ENCODE measurements at regions not wholly inside any gene's neighbourhood (a gene's known extent, or its start where the extent isn't known, plus 50 kb on each side); places are given as distances from the start of the nearest gene placed in this dataset.

DNA sequence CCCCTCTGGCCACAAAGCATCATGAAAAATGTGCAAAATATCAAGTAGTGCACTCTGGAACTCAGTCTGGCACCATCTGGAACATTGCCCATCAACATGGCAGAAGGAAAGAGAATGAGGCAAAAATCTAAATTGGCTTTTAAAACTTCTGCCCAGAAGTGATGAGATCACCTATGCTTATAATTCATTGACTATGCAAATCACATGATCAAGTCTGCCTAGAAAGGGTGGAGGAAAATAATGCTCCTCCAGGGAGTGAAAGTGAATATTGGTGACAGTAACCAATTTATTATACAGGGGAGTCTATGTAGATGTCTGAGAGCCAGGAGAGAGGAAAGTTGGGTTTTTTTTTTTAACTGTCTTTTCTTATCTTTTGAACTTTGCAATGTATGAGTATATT is 73.3 kb upstream of the HIF1A start:
- no peak for DNase-seq (ENCODE audit: low spot score)
- in situ Hi-C loops (cut with HindIII; ENCODE audit: low sequenced_read_pairs) = no loop called here

DNA sequence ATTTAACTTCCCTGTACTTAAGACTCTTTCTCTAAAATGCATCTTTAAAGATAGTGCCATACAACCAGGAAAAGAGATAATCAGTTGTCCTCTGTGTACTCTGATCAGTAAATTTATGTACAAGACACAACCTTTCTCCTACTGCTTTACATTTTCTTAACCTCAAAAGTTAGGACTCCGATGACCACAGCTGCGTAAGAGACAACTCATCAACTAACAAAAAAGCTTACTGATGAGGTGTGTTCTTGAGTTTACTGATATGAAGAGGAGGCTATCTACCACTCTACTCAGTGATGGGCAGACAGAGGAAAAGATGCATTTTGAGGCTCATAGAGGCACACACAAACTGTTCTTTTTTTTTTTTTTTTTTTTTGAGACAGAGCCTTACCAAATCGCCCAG is 71.4 kb upstream of the HIF1A start:
- DNase-seq (ENCODE audit: low spot score) = no peak
- in situ Hi-C loops (cut with HindIII; ENCODE audit: low sequenced_read_pairs) = no loop called here

DNA sequence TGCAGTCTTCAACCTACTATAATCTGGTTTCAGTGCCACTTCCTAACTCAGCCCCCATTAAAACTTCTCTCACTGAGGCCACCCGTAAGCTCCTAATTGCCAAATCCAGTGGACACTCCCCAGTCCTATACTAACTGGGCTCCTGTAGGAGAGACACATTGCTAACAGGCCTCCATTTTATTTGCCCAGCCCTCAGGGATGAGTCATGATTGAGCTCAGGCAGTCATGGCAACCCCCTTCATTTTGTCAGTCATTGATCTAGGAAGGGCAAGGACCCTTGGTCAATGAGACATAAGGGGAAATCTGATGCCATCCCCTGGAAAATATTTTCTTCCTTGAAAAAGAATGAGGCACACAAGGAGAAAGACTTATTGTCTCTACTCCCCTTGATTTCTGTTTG is 70.1 kb upstream of the HIF1A start:
- in situ Hi-C loops (cut with HindIII; ENCODE audit: low sequenced_read_pairs) = no loop called here
- no peak for DNase-seq (ENCODE audit: low spot score)

DNA sequence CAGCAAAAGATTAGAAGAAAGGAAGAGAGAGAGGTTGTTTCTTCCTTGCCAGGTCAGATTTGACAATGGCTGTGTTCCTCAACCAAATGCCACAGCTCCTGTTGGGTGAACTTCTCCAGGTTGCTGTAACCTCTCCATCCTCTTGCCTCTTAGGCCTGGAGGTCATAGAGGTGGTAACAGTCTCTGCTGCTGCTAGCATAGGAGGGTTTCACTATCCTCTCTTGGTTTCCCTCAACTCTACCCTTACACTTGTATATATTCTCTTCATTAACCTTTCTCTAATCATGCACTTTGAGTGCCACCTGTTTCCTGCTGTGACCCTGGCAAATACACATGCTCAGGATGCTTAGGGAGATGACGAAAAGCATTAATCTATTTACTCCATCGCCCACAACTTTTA is 67.7 kb upstream of the HIF1A start:
- in situ Hi-C loops (cut with HindIII; ENCODE audit: low sequenced_read_pairs) = no loop called here
- DNase-seq (ENCODE audit: low spot score) = no peak

DNA sequence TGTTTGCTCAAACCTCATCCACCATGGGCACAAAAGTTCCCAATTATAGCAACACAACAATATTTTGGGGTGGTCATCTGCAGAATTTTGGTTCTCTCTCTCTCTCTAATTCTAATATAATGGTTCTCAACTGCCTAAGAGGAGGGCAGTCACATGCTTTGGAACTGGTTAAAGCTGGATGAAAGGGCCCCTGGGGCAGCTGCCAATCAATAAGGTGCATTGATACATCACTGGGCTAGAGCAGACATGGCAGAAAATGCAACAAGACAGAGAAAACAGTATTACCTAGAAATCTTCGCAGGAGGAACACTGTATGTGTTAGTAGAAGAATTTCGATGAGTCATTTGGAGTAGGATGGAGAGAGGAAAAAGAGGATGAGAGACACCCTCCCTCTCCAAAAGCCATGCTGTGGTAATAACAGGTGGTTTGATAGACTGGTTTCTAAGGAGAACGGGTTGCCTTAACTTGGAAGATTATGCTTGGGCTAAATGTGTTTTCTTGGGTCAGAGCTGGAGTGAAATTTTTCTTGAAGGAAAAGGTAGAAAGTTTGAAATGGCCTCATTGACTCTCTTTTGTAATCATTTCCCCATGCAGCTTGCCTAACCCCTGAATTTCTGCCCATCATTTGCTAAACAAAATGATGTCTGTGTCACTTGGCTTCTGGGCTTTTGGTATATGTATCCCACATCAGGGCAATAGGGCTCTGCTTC is 67.1 kb upstream of the HIF1A start:
- no peak for DNase-seq (ENCODE audit: low spot score)
- in situ Hi-C loops (cut with HindIII; ENCODE audit: low sequenced_read_pairs) = no loop called here

DNA sequence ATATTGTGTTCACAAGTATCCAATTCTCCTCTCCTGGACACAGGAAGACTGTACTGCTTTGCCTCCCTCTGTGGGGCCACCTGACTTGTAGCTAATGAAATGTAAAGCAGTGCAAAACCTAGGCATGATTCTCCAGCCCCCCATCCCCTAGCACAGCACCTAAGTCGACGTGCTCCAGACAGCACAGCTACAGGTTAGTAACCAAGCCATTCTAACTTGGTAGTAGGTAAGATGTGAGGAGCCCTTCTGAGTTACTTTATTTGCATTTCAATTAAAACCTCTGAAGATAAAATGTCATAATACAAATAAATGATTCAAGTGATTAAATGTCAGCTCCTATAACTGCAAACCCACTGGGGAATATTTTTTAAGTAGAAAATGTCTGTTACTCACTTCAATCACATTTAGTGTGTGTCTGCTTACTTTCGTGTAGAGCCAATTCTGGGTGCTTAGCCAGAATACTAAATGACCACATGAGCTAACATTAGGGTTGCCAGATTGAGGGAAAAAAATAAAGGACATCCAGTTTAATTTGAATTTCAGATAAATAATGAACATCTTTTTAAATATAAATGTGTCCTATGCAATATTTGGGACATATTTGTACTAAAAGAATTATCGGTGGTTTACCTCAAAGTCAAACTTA is 64.8 kb upstream of the HIF1A start:
- in situ Hi-C loops (cut with HindIII; ENCODE audit: low sequenced_read_pairs) = no loop called here
- DNase-seq (ENCODE audit: low spot score) = peak; percentile 51

DNA sequence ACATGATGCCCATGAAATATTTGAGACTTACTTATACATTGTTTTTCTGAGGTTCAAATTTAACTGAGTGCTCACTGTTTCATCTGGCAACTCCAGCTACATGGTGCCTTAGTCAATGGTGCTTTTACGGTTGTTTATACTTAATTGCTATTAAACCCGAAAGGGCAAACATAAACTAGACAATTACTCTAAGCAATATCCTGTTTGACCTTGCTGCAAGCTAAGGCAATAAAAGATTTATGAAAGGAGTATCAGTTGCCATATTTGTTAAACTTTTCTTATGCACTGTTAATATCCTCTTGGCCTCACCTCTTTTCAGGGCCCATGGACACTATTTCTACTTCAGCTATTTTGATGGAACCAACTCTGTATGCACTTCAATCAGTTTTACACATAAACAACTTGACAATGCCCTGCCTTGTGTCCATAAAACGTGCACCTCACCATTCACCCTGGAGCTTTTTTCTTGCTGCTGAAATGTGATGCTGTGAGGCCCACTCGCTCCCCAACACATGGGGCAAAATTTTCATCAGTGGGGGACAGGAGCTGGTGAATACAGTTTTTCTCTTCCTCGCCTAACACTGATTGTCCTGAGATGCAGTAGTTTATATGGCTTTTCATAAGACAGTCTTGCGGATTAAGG is 64.1 kb upstream of the HIF1A start:
- no peak for DNase-seq (ENCODE audit: low spot score)
- in situ Hi-C loops (cut with HindIII; ENCODE audit: low sequenced_read_pairs) = no loop called here

DNA sequence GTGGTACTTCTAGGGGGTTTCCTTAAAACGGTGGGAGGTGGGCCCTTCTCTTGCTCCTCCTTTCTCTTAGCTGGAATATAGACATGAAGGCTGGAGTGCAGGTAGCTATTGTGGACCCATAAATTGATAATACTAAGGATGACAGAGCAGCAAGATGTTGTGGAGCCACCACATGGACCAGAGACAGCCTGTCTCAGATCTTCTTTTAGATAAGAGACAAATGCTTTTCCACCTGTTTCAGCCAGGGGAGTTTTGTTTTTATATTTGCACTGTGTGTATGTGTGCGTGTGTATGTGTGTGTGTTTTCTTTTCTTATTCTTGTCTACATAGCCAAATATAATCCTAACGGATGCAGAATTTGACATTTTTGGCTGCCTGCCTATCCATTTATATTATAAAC is 62.9 kb upstream of the HIF1A start:
- no peak for DNase-seq (ENCODE audit: low spot score)
- in situ Hi-C loops (cut with HindIII; ENCODE audit: low sequenced_read_pairs) = no loop called here

DNA sequence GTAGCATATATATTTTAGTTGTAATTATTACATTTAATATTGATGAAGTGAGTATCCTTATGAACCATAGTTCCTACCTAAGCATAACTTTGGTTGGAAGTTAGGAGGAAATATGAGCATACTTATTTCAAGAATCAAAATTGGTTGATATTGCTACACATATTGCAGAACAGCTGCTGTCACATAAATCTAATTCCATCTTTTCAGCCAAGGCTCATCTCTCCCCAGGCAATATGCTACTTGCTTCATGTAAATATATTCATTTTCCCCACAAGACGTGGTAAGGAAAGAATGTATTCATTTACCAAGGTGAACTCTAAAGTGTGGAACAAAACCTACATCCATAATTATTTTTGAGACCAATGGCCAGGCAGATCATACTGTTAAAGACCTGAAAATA is 62.5 kb upstream of the HIF1A start:
- peak; percentile 50 for DNase-seq (ENCODE audit: low spot score)
- in situ Hi-C loops (cut with HindIII; ENCODE audit: low sequenced_read_pairs) = no loop called here

DNA sequence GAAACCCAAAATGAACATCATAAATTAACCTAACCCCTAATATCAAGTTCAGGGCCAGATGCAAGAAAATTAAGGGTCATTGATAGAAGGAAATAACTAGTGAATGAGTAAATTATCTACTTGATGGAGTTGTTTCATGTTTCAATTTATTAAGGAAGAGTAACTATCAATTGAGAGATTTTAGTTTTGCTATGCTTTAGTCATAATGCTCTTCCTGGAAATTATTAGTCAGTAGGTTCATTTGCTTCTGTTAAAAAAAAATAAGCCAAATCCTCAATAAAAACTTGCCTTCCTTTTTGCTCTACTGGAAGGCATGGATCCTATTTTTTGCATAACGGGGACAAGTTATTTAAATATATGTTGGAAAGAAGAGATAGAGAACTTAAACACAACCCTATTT is 59.0 kb upstream of the HIF1A start:
- in situ Hi-C loops (cut with HindIII; ENCODE audit: low sequenced_read_pairs) = no loop called here
- no peak for DNase-seq (ENCODE audit: low spot score)

DNA sequence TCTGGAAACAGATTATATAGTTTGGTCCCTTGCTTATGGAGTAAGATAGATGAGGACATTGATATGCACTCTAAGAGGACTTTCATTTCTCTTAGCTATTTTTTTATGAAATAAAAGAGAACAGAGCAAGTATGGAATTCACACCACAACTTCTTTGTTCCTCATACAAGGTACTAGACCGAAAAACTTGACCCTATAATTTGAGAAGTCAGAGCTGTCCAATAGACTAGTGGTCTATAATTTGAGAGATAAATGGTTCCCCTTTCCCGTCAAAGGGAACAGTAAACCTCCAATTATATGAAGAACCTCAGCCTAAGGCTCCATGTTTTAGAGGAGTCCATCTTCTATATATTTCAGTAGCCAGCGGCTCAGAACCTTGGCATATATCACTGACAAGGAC is 58.5 kb upstream of the HIF1A start:
- DNase-seq (ENCODE audit: low spot score) = no peak
- in situ Hi-C loops (cut with HindIII; ENCODE audit: low sequenced_read_pairs) = no loop called here

DNA sequence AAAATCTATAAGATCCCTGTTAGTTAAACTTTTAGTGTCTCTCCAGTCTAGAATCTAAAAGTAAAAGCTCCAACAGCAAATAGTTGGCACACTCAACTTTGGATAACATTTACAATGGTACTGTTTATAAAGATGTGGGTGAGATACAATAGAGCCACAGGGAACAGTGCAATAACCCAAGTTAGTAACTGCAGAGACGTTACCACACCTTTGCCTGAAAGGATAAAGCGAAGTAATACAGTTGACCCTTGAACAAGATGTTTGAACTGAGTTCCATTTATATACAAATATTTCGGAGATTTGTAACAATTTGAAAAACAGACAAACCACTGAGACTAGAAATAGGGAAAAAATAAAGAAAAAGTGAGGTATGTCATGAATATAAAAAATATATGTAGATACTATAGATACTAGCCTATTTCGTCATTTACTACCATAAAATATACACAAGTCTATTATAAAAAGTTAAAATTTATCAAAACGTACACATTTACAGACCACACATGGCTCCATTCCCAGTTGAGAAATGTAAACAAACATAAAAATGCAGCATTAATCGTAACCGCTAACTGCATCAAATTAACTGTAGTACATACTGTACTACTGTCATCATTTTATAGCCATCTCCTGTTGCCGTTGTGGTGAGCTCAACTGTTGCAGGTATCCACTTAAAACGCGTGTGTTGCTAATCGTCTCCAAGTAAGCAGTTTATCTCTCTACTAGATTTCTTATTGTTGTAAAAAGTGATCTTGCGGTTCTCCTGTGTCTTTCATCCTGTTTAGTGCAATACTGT is 56.5 kb upstream of the HIF1A start:
- no peak for DNase-seq (ENCODE audit: low spot score)
- in situ Hi-C loops (cut with HindIII; ENCODE audit: low sequenced_read_pairs) = no loop called here

DNA sequence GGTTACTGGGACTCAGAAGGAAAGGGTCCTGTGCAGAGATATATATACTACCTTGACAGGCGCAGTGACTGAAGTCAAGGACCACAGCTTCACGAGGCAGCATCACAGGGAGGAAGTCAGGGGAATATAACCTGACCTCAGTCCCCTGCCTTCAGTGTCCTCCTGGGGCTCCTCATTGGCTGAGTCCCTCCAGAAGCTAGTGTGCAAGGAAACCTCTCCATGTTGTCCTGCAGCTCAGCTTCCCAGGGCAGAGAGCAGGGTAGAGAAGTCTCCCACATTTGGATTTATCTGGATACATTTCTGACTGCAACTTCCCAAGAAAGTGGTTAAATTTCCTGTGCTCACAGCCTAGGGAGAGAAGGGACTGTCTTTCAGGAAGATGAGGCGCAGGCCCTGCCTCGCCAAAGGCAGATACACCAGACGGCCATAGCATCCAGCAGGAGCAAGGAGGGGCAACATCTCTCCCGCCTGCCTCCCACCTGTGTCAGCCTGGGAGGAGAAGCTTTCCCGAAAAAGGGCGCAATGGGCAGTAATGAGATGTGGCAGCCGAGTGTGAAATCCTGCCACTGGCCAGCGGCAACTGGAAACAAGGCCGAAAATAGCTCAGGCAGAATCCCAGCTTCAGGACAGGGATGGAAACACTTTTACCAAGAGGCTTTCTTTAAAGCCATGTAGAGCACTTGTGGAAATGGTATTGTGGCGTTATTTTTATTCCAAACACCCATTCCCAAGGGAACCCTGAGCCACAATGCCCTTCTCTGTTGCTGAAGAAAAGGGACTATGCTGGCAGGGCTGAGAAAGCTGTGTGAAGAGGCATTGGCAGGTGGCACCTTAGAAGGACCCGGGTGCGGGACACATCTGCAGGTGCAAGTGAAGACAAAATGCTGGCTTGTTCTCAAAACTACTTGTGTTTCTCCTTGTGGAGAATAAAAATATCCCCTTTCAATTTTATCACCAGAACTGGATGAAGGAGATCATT is 54.9 kb upstream of the HIF1A start:
- no peak for DNase-seq (ENCODE audit: low spot score)
- in situ Hi-C loops (cut with HindIII; ENCODE audit: low sequenced_read_pairs) = no loop called here

DNA sequence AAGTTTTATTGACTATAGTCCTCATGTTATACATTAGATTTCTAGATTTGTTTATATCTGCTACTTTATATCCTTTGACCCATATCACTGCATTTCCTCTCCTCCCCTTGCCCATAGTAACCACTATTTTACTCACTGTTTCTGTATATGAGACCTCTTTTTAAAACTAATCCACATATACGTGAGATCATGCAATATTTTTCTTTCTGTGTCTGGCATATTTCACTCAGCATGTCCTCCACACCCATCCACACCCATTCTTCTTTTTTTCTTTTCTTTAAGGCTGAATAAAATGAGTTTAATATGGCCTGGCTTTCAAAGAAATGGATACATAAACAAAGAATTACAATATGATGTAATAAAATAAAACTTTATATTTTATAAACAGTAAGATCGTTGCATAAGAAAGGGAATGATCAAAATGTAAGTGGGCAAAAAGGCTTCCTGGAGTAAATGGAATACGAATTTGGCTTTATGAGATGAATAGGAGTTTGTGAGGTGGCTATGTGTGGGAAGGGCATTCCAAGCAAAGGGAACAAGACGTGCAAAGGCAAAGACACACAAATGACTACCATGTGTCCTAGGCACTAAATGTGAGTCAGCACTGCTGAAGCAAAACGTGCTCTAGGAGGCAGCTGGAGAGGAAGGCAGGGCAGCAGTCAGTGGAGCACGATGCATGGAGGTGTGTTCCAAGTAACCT is 53.2 kb upstream of the HIF1A start:
- DNase-seq (ENCODE audit: low spot score) = no peak
- in situ Hi-C loops (cut with HindIII; ENCODE audit: low sequenced_read_pairs) = no loop called here

DNA sequence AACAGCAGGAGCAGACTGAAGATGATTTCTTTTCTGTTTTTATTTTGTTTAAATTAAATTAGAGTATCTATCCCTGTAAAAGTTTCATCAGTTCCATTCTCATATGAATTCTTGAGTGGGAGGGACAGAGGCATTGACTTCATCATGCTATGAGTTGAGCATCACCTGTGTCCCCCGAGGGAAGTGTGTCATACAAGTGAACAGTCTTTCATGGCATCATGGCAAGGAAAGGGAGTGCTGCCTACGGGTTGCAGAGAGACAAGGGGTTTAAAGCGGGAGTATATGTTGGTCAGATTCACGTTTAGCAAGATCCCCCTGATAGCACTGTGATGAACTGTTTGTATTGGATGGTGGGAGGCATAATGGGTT is 52.7 kb upstream of the HIF1A start:
- DNase-seq (ENCODE audit: low spot score) = no peak
- in situ Hi-C loops (cut with HindIII; ENCODE audit: low sequenced_read_pairs) = no loop called here

DNA sequence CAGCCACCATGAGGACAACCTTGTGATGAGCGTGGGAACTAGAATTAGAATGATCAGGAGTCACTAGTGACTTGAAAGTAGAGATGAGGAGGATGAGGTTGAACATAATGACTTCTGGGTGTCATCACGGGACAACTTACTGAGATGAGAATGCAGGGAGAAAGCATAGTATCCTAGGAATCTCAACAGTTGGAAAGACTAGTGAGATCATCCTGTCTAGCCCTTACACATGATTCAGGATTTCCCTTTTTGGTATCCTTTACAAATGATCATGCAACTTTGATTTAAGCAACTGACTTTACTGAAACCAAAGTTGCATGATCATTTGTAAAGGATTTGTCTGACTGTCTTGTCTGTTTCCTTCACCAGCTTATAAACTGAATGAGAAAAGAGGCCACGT is 51.8 kb upstream of the HIF1A start:
- no peak for DNase-seq (ENCODE audit: low spot score)
- in situ Hi-C loops (cut with HindIII; ENCODE audit: low sequenced_read_pairs) = no loop called here

DNA sequence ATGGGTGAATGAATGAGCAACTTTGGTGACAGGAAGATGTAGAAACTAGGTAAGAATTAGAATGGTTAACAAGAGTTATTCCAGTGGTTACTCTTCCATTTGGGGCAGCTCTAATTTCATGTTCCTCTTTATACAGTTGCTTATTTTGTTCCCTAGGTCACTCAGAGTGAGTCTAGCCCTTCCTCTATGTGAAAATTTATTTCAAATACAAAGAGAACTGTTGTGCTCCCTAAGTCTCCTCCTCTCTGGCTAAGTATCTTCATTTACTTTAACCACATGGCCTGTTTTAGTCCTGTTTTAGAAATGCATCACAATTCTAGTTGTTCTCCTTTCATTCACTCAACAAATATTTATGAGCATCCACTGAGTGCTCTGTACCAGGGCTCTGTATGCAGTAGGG is 51.1 kb upstream of the HIF1A start:
- DNase-seq (ENCODE audit: low spot score) = no peak
- in situ Hi-C loops (cut with HindIII; ENCODE audit: low sequenced_read_pairs) = no loop called here

DNA sequence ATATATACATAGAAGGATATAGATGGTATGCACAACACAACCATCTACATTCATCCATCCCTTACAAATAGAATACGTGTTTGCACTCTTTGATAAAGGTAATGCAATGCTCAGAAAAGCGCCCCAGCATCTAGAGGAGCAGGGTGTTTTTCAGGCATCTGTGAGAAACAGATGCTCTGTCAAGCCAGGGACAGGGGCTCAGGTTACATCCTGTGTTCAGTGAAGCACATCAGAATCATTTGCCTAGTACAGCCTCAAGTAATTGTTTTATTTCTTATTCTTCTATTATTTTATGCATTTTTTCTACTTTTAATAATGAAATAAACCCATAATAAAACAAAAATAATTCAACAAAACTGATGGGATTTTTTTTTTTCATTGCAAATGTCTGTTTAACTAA is 50.5 kb upstream of the HIF1A start:
- in situ Hi-C loops (cut with HindIII; ENCODE audit: low sequenced_read_pairs) = no loop called here

DNA sequence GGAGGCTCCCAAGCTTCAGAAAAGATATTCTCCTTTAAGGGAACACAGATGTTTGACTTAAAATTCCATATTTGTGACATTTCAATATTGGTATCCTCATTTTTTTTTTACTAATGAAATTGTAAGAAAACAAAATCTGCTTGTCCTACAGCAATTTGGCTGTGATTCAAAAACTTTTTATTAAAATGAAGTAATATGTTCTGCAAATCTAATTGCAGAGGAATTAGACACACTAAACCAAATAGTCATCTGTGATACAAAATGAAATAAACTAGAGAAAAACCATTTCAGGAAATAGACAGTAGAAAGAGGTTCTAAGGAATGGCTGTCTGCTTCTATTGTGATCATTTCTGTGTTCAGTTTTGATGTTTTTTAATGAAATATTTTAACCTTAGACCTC is 50.1 kb upstream of the HIF1A start:
- DNase-seq (ENCODE audit: low spot score) = no peak
- in situ Hi-C loops (cut with HindIII; ENCODE audit: low sequenced_read_pairs) = no loop called here

More for the DNA sequence above, 50.5 kb upstream of the HIF1A start:
- peak; percentile 85 for DNase-seq (ENCODE audit: low spot score)

All from G401 (cell line).